Small intestine (tissue), 7 donors: ENCODE measurements at regions not wholly inside any gene's neighbourhood (a gene's known extent, or its start where the extent isn't known, plus 50 kb on each side); places are given as distances from the start of the nearest gene placed in this dataset.

Experiments used
- DNase-seq, 2 donors: peaks; one replicate each; pipeline versions ENCODE4 v3.0.0 to v3.0.0-alpha.2; 2013
- FAIRE-seq: peaks from 2 replicates; lab custom pipeline; 2012; peaks lifted over from hg19 to GRCh38; lab: Jason Lieb, UNC
- H3K27ac ChIP-seq, 3 donors: one replicate each; pipeline ENCODE4 v1.5.1; 2013; ENCODE audit warnings: low read length in 2 of 3, mild to moderate bottlenecking in 2 of 3, control low read depth in 1 of 3, inconsistent platforms in 1 of 3, low read depth in 1 of 3, moderate library complexity in 1 of 3
- H3K27me3 ChIP-seq, 3 donors: one replicate each; pipeline ENCODE4 v1.6.1; 2013; ENCODE audit warnings: low read length in 3 of 3, inconsistent platforms in 1 of 3; ENCODE audit not compliant: control insufficient read depth in 3 of 3, insufficient read depth in 3 of 3
- H3K36me3 ChIP-seq, 3 donors: one replicate each; pipeline ENCODE4 v1.6.1; 2013; ENCODE audit warnings: low read length in 3 of 3, inconsistent platforms in 1 of 3, low read depth in 1 of 3, mild to moderate bottlenecking in 1 of 3, moderate library complexity in 1 of 3; ENCODE audit not compliant: control insufficient read depth in 3 of 3, insufficient read depth in 2 of 3
- H3K4me1 ChIP-seq, 3 donors: one replicate each; pipeline ENCODE4 v1.6.1; 2013; ENCODE audit warnings: low read length in 2 of 3, inconsistent platforms in 1 of 3, low read depth in 1 of 3, mild to moderate bottlenecking in 1 of 3, moderate library complexity in 1 of 3; ENCODE audit not compliant: control insufficient read depth in 3 of 3, insufficient read depth in 2 of 3
- H3K4me3 ChIP-seq, 3 donors: one replicate each; pipeline ENCODE4 v1.5.1; 2013; ENCODE audit warnings: low read length in 3 of 3, control low read depth in 1 of 3, inconsistent platforms in 1 of 3, low read depth in 1 of 3, mild to moderate bottlenecking in 1 of 3, moderate library complexity in 1 of 3
- H3K9me3 ChIP-seq, 2 donors: one replicate each; pipeline ENCODE4 v1.6.1; 2013; ENCODE audit warnings: low read depth in 1 of 2, low read length in 1 of 2; ENCODE audit not compliant: control insufficient read depth in 2 of 2, insufficient read depth in 1 of 2
- WGBS, 3 donors: extraction: QIAGEN DNeasy Blood & Tissue Kit; methylation state at CpG; one replicate each; pipeline ENCODE4 v1.1.7; 2013; 5-methylcytosine and 5-hydroxymethylcytosine counted together
- donor health status: healthy with polysubstance abuse.
- donor health status: control.
- donor health status: control.
- donor health status: Bipolar disorder and iron deficiency.
- donor health status: healthy.

GRCh38 chr11:116615211-116615865, 157.4 kb downstream of the BUD13 start:
- Histone ChIP-seq H3K4me3 (no peak overlapping the region), H3K27me3 (peaks cover 0 to 8% (median 5%) of the 10 kb centered on the region in 3 donors), H3K27ac (no peak overlapping the region), H3K36me3 (no peaks in the 10 kb centered on the region), H3K9me3 (no peaks in the 10 kb centered on the region), H3K4me1 (no peaks in the 10 kb centered on the region)
- no peak for FAIRE-seq
- DNase-seq, result no peak
- 63 to 69% (median 68%) methylated on average over 7 of the region's 7 CpGs for WGBS, 3 donors

GRCh38 chr11:116614306-116615210, 158.2 kb downstream of the BUD13 start:
- Histone ChIP-seq H3K4me1 (no peaks in the 10 kb centered on the region), H3K4me3 (no peak overlapping the region), H3K27me3 (peaks cover 0 to 8% (median 5%) of the 10 kb centered on the region in 3 donors), H3K27ac (no peak overlapping the region), H3K36me3 (no peaks in the 10 kb centered on the region), H3K9me3 (no peaks in the 10 kb centered on the region)
- DNase-seq (no peak), FAIRE-seq (no peak)
- WGBS, 3 donors, result 71 to 77% (median 73%) methylated on average over 11 of the region's 11 CpGs

GRCh38 chr11:116613206-116613875, 159.4 kb downstream of the BUD13 start:
- no peak for DNase-seq
- 76 to 83% (median 79%) methylated on average over 27 of the region's 27 CpGs for WGBS, 3 donors
- H3K4me3 ChIP-seq, result no peak overlapping the region
- H3K9me3 ChIP-seq, result no peaks in the 10 kb centered on the region
- no peaks in the 10 kb centered on the region for H3K36me3 ChIP-seq
- no peak overlapping the region for H3K27ac ChIP-seq
- peaks cover 0 to 8% (median 5%) of the 10 kb centered on the region in 3 donors for H3K27me3 ChIP-seq
- FAIRE-seq, result no peak
- no peaks in the 10 kb centered on the region for H3K4me1 ChIP-seq

GRCh38 chr11:116611998-116612620, 160.7 kb downstream of the BUD13 start:
- FAIRE-seq (no peak), DNase-seq (no peak)
- WGBS, 3 donors, result 77 to 83% (median 83%) methylated on average over 4 of the region's 4 CpGs
- H3K27me3 ChIP-seq, result peaks cover 0 to 8% (median 5%) of the 10 kb centered on the region in 3 donors
- H3K4me3 ChIP-seq, result no peak overlapping the region
- no peak overlapping the region for H3K27ac ChIP-seq
- H3K4me1 ChIP-seq, result no peaks in the 10 kb centered on the region
- H3K9me3 ChIP-seq, result no peaks in the 10 kb centered on the region
- H3K36me3 ChIP-seq, result no peaks in the 10 kb centered on the region

GRCh38 chr11:116610190-116610589, 162.6 kb downstream of the BUD13 start:
- Histone ChIP-seq H3K4me3 (no peak overlapping the region), H3K4me1 (no peaks in the 10 kb centered on the region), H3K9me3 (no peaks in the 10 kb centered on the region), H3K27me3 (peaks cover 0 to 8% (median 5%) of the 10 kb centered on the region in 3 donors), H3K27ac (no peak overlapping the region), H3K36me3 (no peaks in the 10 kb centered on the region)
- no peak for DNase-seq
- no peak for FAIRE-seq
- WGBS, 3 donors, result 52 to 65% (median 55%) methylated on average over 7 of the region's 7 CpGs

GRCh38 chr11:116607027-116607426, 165.8 kb downstream of the BUD13 start:
- Histone ChIP-seq H3K4me3 (no peak overlapping the region), H3K36me3 (no peaks in the 10 kb centered on the region), H3K27me3 (no peaks in the 10 kb centered on the region), H3K27ac (no peak overlapping the region), H3K9me3 (no peaks in the 10 kb centered on the region), H3K4me1 (no peaks in the 10 kb centered on the region)
- FAIRE-seq, result no peak
- DNase-seq, result no peak

GRCh38 chr11:116605543-116606459, 167.0 kb downstream of the BUD13 start:
- H3K36me3 ChIP-seq, result no peaks in the 10 kb centered on the region
- WGBS, 3 donors, result 26 to 31% (median 30%) methylated on average over 6 of the region's 6 CpGs

More at GRCh38 chr11:116605543-116606459, 167.0 kb downstream of the BUD13 start:
- no peaks in the 10 kb centered on the region for H3K9me3 ChIP-seq
- no peak overlapping the region for H3K4me3 ChIP-seq
- H3K27ac ChIP-seq, result no peak overlapping the region
- FAIRE-seq, result no peak
- no peaks in the 10 kb centered on the region for H3K4me1 ChIP-seq
- DNase-seq, result peak; percentile 38 to 73
- no peaks in the 10 kb centered on the region for H3K27me3 ChIP-seq
